H9 (cell line): ENCODE measurements at regions not wholly inside any gene's neighbourhood (a gene's known extent, or its start where the extent isn't known, plus 50 kb on each side); places are given as distances from the start of the nearest gene placed in this dataset.

Experiments used
- DNase-seq: peaks from one replicate; pipeline ENCODE4 v3.0.0-alpha.2; 2017
- H2AFZ ChIP-seq: one replicate; pipeline ENCODE4 v1.6.1; 2013; ENCODE audit warnings: mild to moderate bottlenecking, low read length, control low read depth, moderate library complexity
- H2AK5ac ChIP-seq: 2 replicates; pipeline ENCODE4 v1.6.1; 2013; ENCODE audit warnings: low read length, control low read depth, mixed read lengths; ENCODE audit not compliant: insufficient read length
- H2BK120ac ChIP-seq: one replicate; pipeline ENCODE4 v1.6.1; 2013; ENCODE audit warnings: low read depth, mild to moderate bottlenecking, low read length, control low read depth, inconsistent platforms; ENCODE audit not compliant: poor library complexity, severe bottlenecking
- H2BK12ac ChIP-seq: 2 replicates; pipeline ENCODE4 v1.6.1; 2013; ENCODE audit warnings: low read length, control low read depth, mixed read lengths, low read depth; ENCODE audit not compliant: insufficient read length
- H2BK15ac ChIP-seq: 2 replicates; pipeline ENCODE4 v1.6.1; 2013; ENCODE audit warnings: low read depth, low read length, control low read depth
- H2BK20ac ChIP-seq: one replicate; pipeline ENCODE4 v1.6.1; 2013; ENCODE audit warnings: low read depth, mild to moderate bottlenecking, low read length, control low read depth, inconsistent platforms; ENCODE audit not compliant: poor library complexity, severe bottlenecking
- H2BK5ac ChIP-seq: 2 replicates; pipeline ENCODE4 v1.6.1; 2013; ENCODE audit warnings: low read length, control low read depth, mixed read lengths; ENCODE audit not compliant: insufficient read length
- H3K14ac ChIP-seq: 2 replicates; pipeline ENCODE4 v1.6.1; 2013; ENCODE audit warnings: low read length, control low read depth; ENCODE audit not compliant: insufficient read depth
- H3K18ac ChIP-seq: 2 replicates; pipeline ENCODE4 v1.6.1; 2013; ENCODE audit warnings: low read depth, mild to moderate bottlenecking, mixed read lengths, low read length, control low read depth; ENCODE audit not compliant: insufficient read length
- H3K23ac ChIP-seq: 2 replicates; pipeline ENCODE4 v1.6.1; 2013; ENCODE audit warnings: low read length, control low read depth, mixed read lengths, low read depth; ENCODE audit not compliant: insufficient read length
- H3K23me2 ChIP-seq: 2 replicates; pipeline ENCODE4 v1.6.1; 2013; ENCODE audit warnings: low read depth, mild to moderate bottlenecking, mixed read lengths, low read length, control low read depth; ENCODE audit not compliant: insufficient read length, poor library complexity, severe bottlenecking
- H3K27ac ChIP-seq: 2 replicates; pipeline ENCODE4 v1.5.1; 2013; ENCODE audit warnings: low read length, control low read depth, mixed read lengths, low read depth; ENCODE audit not compliant: insufficient read length
- H3K27me3 ChIP-seq: 2 replicates; pipeline ENCODE4 v1.6.1; 2013; ENCODE audit warnings: low read length, control low read depth, inconsistent platforms; ENCODE audit not compliant: insufficient read depth
- H3K4ac ChIP-seq: 2 replicates; pipeline ENCODE4 v1.6.1; 2013; ENCODE audit warnings: low read depth, mild to moderate bottlenecking, control low read depth, inconsistent platforms, low read length, moderate library complexity
- H3K4me1 ChIP-seq: 2 replicates; pipeline ENCODE4 v1.6.1; 2013; ENCODE audit warnings: low read length, control low read depth, inconsistent platforms; ENCODE audit not compliant: insufficient read depth
- H3K4me2 ChIP-seq: 2 replicates; pipeline ENCODE4 v1.6.1; 2013; ENCODE audit warnings: low read length, control low read depth, mixed read lengths; ENCODE audit not compliant: insufficient read length, insufficient read depth
- H3K56ac ChIP-seq: 2 replicates; pipeline ENCODE4 v1.6.1; 2013; ENCODE audit warnings: low read depth, mild to moderate bottlenecking, mixed read lengths, low read length, control low read depth; ENCODE audit not compliant: insufficient read length
- H3K79me1 ChIP-seq: 2 replicates; pipeline ENCODE4 v1.6.1; 2013; ENCODE audit warnings: low read depth, mild to moderate bottlenecking, moderate library complexity, low read length, control low read depth, inconsistent platforms; ENCODE audit not compliant: insufficient read depth, poor library complexity, severe bottlenecking
- H3K79me2 ChIP-seq: 2 replicates; pipeline ENCODE4 v1.6.1; 2013; ENCODE audit warnings: low read length, control low read depth, inconsistent platforms; ENCODE audit not compliant: insufficient read depth
- H3K9ac ChIP-seq: 2 replicates; pipeline ENCODE4 v1.6.1; 2013; ENCODE audit warnings: low read length, control low read depth, mixed read lengths; ENCODE audit not compliant: insufficient read length; ENCODE audit errors: extremely low read depth
- H3K9me3 ChIP-seq: one replicate; pipeline ENCODE4 v1.6.1; 2013; ENCODE audit warnings: low read depth, low read length, inconsistent platforms; ENCODE audit not compliant: control insufficient read depth
- H3T11ph ChIP-seq: one replicate; pipeline ENCODE4 v1.6.1; 2013; ENCODE audit warnings: mild to moderate bottlenecking, low read length, control low read depth, inconsistent platforms
- H4K20me1 ChIP-seq: one replicate; pipeline ENCODE4 v1.6.1; 2013; ENCODE audit not compliant: control insufficient read depth, insufficient read length, insufficient read depth
- H4K5ac ChIP-seq: 2 replicates; pipeline ENCODE4 v1.6.1; 2013; ENCODE audit warnings: low read depth, mild to moderate bottlenecking, mixed read lengths, low read length, control low read depth; ENCODE audit not compliant: insufficient read length
- H4K8ac ChIP-seq: replicated peaks from 2 replicates; pipeline ENCODE4 v1.6.1; 2013; ENCODE audit warnings: low read length, control low read depth, mixed read lengths, low read depth; ENCODE audit not compliant: insufficient read length
- H4K91ac ChIP-seq: 2 replicates; pipeline ENCODE4 v1.6.1; 2013; ENCODE audit warnings: low read depth, mild to moderate bottlenecking, moderate library complexity, mixed read lengths, low read length, control low read depth; ENCODE audit not compliant: insufficient read length
- H3K27ac Mint-ChIP-seq, 3 experiments: 2 replicates in 2 of 3; 3 replicates in 1 of 3; pipeline ENCODE4 v1.8.0; 2020 to 2021; ENCODE audit warnings: mixed read lengths in 3 of 3, mild to moderate bottlenecking in 1 of 3, moderate library complexity in 1 of 3
- H3K27me3 Mint-ChIP-seq: 2 replicates; pipeline ENCODE4 v1.8.0; 2021; ENCODE audit warnings: low read depth, mild to moderate bottlenecking, moderate library complexity, mixed read lengths
- H3K36me3 Mint-ChIP-seq, 3 experiments: 2 replicates in 2 of 3; 3 replicates in 1 of 3; pipeline ENCODE4 v1.8.0; 2020 to 2021; ENCODE audit warnings: low read depth in 3 of 3, mixed read lengths in 3 of 3; ENCODE audit not compliant: insufficient read depth in 1 of 3
- H3K4me1 Mint-ChIP-seq, 2 experiments: 2 replicates each; pipeline ENCODE4 v1.8.0; 2020; ENCODE audit warnings: mixed read lengths in 2 of 2
- H3K4me3 Mint-ChIP-seq, 2 experiments: 2 replicates in 1 of 2; 3 replicates in 1 of 2; pipeline ENCODE4 v1.8.0; 2020 to 2021; ENCODE audit warnings: mild to moderate bottlenecking in 2 of 2, mixed read lengths in 2 of 2, moderate library complexity in 1 of 2
- H3K9me3 Mint-ChIP-seq, 2 experiments: 2 replicates in 1 of 2; 3 replicates in 1 of 2; pipeline ENCODE4 v1.8.0; 2020; ENCODE audit warnings: mild to moderate bottlenecking in 2 of 2, mixed read lengths in 2 of 2, moderate library complexity in 1 of 2
- CTCF ChIP-seq: fragments of 200-600 bp; sonication (generic); conservative IDR thresholded peaks from 3 replicates; pipeline ENCODE4 v1.8.0; 2021; ENCODE audit warnings: antibody characterized with exemption, mild to moderate bottlenecking
- WGBS: extraction: QIAGEN DNeasy Blood & Tissue Kit; methylation state at CpG from one replicate; pipeline ENCODE4 v1.1.7; 2013; ENCODE audit warnings: missing lambda C conversion rate, low lambda C conversion rate, mixed read lengths; ENCODE audit not compliant: insufficient read length; ENCODE audit errors: extremely low coverage; 5-methylcytosine and 5-hydroxymethylcytosine counted together

GRCh38 chr12:58269476-58269875, 328.1 kb downstream of the ATP23 start:
- Histone ChIP-seq H3K14ac (no peak overlapping the region), H3K27ac (no peak overlapping the region), H2AK5ac (no peak overlapping the region), H2AFZ (no peak overlapping the region), H3K27me3 (no peaks in the 10 kb centered on the region), H2BK12ac (no peak overlapping the region), H3K79me1 (no peaks in the 10 kb centered on the region), H3K9ac (no peak overlapping the region), H2BK20ac (no peak overlapping the region), H3K79me2 (no peaks in the 10 kb centered on the region), H3K23ac (no peak overlapping the region), H3K23me2 (peaks cover 2% of the 10 kb centered on the region), H2BK120ac (no peak overlapping the region), H3K4ac (no peak overlapping the region), H4K5ac (no peak overlapping the region), H4K20me1 (no peaks in the 10 kb centered on the region), H2BK15ac (no peak overlapping the region), H3K9me3 (no peaks in the 10 kb centered on the region), H2BK5ac (no peak overlapping the region), H4K8ac (no peak overlapping the region), H3K56ac (no peak overlapping the region), H3T11ph (no peak overlapping the region), H3K4me1 (no peaks in the 10 kb centered on the region), H3K18ac (no peak overlapping the region), H4K91ac (no peak overlapping the region), H3K4me2 (no peak overlapping the region)
- no peak overlapping the region for H3K27ac Mint-ChIP-seq
- no peak for TF ChIP-seq CTCF
- WGBS = no CpG with 5 or more reads among the region's 2 CpGs
- no peak overlapping the region for H3K4me3 Mint-ChIP-seq
- H3K36me3 Mint-ChIP-seq = no peaks in the 10 kb centered on the region; a peak in 2 of 7 replicates
- 0 out of 5 replicates have a peak, but pooled peaks cover 0 to 5% of the 10 kb centered on the region in 2 experiments for H3K9me3 Mint-ChIP-seq
- no peaks in the 10 kb centered on the region for H3K27me3 Mint-ChIP-seq
- DNase-seq = no peak
- H3K4me1 Mint-ChIP-seq = no peaks in the 10 kb centered on the region
